IPS-NIHi7 (cell line): ENCODE measurements at regions not wholly inside any gene's neighbourhood (a gene's known extent, or its start where the extent isn't known, plus 50 kb on each side); places are given as distances from the start of the nearest gene placed in this dataset.

ENCODE experiments used
- DNase-seq: peaks from one replicate; pipeline ENCODE4 v3.0.0; 2012; ENCODE audit warnings: mixed read lengths; ENCODE audit errors: extremely low spot score

DNA sequence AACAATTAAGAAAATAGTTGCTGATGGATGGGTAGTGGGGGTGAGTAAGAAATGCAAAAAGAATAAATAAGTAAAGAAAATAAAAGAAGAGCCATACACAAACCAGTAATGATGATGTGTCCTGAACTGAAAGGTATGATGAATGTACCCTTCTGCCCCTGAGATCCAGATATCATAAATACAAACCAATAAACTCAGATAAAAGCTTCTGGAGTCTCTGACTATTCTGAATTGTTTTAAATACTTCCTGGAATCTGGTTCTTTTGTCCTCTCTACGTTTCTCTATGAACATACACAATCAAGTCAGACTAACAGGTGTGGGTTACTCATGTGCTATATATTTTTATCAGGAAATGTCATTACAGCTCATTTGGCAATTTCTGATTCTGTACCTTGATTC, 153.4 kb downstream of the PPP1R2C start:
- DNase-seq, result no peak

DNA sequence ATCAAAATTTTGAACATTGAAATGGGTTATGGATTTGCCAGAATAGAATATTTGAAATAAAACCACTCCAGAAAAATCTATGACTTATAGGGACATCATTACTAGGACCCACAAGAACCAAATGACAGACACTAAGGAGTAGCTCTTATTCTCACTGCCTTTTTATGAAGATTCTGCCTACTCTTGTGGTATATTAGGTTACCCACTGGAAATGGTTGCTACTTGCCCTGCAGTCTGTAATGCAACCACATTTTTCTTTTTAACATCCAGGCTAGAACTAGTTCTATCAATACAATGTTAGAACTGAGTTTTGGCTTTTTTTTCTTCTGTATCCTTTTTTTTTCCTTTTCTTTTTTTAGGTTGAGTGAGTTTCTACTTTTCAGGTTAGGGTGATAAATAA, 158.9 kb downstream of the PPP1R2C start:
- DNase-seq, result no peak

- no peak for DNase-seq
Observed at GRCh38 chrX:42616981-42617380, 161.0 kb downstream of the PPP1R2C start.

GRCh38 chrX:42615161-42615563, 162.8 kb downstream of the PPP1R2C start:
- no peak for DNase-seq

- no peak for DNase-seq
Observed at GRCh38 chrX:42606591-42606990, 171.4 kb downstream of the PPP1R2C start.

DNA sequence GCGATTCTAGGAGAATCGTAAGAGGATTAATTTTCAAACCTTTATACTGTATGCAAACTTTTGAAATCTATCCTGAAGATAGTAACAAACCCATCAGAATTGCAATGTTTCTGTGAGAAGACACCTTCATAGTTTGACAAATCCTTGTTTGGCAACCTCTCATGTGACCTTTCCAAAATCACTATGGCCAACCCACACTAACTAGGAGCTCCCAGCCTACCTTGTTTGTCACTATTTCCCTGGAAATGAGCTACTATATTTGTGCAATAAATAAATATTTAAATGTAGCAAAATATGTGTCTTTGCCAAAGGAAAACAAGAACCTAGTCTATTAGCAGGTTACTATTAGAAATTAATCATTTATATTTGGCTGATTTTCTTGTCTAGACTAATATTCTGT, 173.7 kb downstream of the PPP1R2C start:
- DNase-seq, result no peak

- DNase-seq, result no peak
Observed at GRCh38 chrX:42603016-42603415, 174.9 kb downstream of the PPP1R2C start.

DNA sequence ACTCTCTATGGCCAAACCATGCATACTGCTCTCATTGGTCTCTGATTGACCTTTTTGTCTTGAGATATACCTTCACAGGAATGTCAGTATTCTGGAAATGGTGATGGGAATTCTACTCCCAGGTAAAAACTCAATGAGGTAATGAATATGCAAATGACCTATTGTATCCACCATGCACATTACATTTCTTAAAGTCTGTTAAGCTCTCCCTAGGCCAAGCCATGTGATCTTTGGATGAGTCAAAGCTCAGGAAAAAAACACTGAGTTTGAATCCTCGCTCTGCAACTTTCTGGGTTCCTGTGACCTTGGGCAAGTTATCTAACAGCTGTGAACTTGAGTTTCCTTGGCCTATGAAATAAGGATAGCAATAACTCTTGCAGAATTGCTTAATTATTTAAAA, 175.4 kb downstream of the PPP1R2C start:
- DNase-seq, result no peak

DNA sequence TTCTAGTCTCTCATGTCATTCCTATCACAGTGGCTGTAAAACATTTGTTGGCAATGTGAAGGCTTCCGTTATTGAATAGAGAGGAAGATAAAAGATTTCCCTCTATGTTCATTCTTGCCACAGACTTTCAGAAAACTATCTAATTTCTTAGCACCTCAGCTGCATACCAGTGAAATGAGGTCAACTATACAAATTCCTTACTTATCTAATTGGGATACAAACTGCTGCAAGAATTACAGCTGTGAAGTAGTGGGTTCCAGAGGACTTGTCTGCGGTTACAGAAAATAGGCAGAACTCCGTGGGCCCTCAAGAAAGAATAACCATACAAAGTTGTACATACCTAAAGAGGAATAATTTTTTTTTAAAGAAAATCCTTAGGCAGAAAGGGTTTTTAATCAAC, 175.8 kb downstream of the PPP1R2C start:
- no peak for DNase-seq

DNA sequence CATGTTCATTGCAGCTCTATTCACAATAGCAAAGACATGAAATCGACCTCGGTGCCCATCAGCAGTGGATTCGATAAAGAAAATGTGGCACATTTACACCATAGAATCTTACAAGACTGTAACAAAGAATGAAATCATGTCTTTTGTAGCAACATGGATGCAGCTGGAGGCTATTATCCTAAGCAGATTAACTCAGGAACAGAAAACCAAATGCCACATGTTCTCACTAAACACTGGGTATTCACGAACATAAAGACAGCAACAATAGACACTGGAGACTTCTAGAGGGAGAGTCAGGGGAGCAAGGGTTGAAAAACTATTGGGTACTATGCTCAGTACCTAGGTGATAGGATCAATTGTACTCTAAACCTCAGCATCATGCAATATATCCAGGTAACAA, 180.5 kb downstream of the PPP1R2C start:
- DNase-seq, result no peak

DNA sequence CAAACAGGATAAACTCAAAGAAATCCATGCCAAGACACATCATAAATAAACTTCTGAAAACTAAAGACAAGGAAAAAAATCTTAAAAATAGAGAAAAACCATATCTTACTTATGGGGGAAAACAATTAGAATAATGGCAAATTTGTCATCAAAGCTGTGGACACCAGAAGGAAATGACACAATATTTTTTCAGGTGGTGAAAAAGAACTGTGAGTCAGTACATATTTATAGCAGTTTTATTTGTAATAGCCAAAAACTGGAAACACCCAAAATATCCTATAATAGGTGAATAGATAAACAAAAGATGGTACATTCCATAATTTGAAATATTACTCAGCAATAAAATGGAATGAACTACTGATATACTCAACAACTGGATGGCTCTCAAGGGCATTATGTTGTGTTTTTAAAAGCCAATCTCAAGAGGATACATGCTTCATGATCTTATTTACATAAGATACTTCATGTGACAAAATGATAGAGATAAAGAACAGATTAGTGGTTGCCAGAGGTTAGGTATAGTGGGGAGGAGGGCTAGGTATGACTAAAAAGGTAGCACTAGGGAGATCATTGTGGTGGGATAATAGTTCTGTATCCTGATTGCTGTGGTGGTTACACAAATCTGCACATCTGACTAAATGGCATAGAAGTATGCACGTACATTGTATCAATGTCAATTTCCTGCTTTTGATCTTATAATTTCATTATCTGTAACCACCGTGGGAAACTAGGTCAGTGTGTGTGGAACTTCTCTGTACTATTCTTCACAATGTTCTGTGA, 191.9 kb downstream of the PPP1R2C start:
- no peak for DNase-seq

DNA sequence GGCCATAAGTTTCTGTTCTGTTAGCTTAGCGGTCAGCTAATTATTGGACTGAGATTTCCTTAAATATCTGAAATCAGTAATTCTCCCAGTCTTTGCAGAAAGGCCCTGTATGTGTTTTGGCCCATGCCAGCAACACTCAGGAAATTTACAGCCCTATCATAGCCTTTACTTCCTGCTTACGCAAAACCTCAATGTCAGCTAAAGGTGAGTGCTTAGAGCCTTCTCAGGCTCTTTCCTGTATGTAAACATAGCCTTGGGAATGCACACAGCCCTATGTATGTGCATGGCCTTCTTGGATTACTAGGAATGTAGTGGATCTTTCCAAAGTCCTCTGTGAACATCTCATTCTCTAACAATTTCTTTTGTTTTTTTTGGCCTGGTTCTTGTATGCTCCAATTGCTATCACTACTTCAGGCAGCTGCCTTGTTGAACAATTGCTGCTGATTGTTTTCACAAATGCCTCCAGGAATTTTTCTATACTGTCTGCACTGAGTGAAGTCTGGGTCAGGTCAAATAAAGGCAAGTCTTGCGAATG, 200.0 kb downstream of the PPP1R2C start:
- DNase-seq, result no peak

GRCh38 chrX:42567268-42567667, 210.7 kb downstream of the PPP1R2C start:
- no peak for DNase-seq

GRCh38 chrX:42565739-42566138, 212.2 kb downstream of the PPP1R2C start:
- DNase-seq, result no peak

GRCh38 chrX:42546800-42547199, 231.2 kb downstream of the PPP1R2C start:
- DNase-seq, result no peak

DNA sequence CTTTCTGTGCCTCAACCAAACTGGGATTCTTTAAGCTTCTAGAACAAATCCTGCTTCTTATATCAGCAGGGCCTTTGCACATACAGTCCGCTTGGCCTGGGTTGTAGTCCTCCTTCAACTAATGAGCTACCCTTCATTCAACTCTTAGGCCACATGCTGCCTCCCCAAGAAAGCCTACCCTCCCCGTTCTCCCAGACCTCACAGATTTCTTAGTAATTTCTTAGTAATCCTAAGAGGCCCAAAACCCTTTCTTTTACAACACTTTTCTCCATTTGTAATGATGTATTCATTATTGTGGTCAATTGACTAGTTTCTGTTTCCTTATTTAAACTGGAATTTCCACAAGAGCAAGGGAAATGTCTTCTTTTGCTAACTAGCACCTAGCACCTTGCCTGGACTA, 233.1 kb downstream of the PPP1R2C start:
- DNase-seq, result no peak

DNA sequence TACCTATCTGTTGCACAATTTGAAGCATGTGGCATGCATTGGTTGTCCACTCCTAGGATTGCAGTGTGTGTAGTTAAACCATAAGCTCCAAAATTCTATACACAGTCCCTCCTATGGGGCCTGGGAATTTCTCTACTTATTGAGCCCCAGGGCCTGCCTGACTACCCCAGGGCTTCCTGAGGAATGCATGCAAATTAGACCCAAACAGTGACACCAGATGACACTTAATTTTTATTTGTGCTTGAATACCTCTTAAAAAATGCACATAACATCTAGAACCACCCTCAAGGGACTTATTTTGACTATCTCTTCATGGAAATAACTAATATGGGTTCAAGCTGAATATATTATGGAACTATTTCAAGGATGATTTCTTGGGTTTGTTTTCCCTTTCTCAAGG, 236.4 kb downstream of the PPP1R2C start:
- no peak for DNase-seq

DNA sequence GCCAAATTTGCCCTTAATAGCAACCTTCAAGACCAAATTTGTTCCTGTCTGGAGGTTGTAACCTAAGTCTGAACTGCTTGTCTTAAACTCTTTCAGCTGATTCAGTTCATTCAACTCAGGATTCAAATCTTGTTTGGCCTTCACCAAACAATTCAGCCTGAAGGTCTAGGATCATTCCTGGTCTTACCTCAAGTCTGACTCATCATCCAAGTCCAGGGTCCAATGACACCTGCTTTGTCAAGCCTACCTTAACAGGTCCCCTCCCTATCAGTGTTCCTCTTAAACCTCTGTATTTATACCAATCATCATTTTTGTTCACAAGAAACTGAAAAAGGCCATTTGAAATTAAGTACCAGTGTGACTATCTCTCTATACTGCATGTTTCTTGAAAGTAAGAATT, 237.8 kb downstream of the PPP1R2C start:
- no peak for DNase-seq

GRCh38 chrX:42538405-42538804, 239.6 kb downstream of the PPP1R2C start:
- DNase-seq, result no peak

- no peak for DNase-seq
Observed at GRCh38 chrX:42536286-42536685, 241.7 kb downstream of the PPP1R2C start.

- DNase-seq, result no peak
Observed at GRCh38 chrX:42535233-42535632, 242.7 kb downstream of the PPP1R2C start.

DNA sequence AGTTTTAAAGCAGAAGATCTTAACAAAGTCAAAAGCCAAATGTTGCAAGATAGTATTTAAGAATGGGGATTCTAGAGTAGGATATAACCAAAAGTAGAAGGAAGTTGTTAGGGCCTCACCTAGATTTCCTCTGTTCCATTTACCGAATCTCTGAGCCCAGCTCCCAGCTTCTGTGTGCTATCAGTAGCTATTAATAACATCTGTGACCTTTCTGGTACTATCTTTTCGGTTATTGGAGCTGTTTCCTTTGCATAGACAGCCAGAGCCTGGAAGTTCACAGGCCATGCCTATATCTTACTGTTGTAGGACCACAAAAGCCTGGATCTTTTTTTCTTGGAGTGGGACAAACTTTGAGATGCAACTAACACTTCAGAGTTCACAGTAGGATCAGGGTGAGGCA, 244.2 kb downstream of the PPP1R2C start:
- DNase-seq, result no peak

DNA sequence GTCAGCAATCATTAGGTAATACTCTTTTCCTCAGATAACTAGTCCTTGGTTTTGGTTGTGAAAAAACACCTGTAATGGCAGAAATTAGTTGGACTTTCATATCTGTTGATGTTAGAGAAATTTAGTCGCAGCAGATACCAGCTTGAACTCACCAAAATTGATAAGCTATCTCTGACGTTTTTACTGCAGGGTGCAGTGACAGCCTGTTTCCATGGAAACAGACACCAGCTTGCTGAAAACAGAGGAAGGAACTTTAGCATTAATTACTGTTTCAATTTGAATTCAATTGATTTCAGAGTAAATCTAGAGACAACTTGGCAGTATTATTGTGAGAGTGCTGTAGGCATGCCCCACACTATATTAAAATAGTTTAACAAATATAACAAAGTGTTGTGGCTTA, 246.5 kb downstream of the PPP1R2C start:
- peak; percentile 14 for DNase-seq

- DNase-seq, result peak; percentile 11
Observed at GRCh38 chrX:42530027-42530426, 247.9 kb downstream of the PPP1R2C start.
